ENCODE measurements at regions not wholly inside any gene's neighbourhood (a gene's known extent, or its start where the extent isn't known, plus 50 kb on each side); places are given as distances from the start of the nearest gene placed in this dataset.
"Not testable (repeated sequence)": the region's sequence is repeated elsewhere in the genome, so short reads cannot be mapped to it uniquely, and the experiment has no call there.

- WGBS, 2 donors, result 80 to 87% methylated on average over 5 to 9 of the region's 9 CpGs
- DNase-seq, result no peak
- Histone ChIP-seq H3K36me3 (replicated peaks in 1 of 2; ENCODE audit: insufficient read depth in 1 of 2, low read depth in 2 of 2) (no peaks in the 10 kb centered on the region), H3K27ac (no peak overlapping the region), H3K27me3 (no peaks in the 10 kb centered on the region), H3K4me3 (no peak overlapping the region), H3K4me1 (no peaks in the 10 kb centered on the region), H3K9me3 (no peaks in the 10 kb centered on the region)
- intact Hi-C loops (cut with DNase I), result no loop called here
- no peak for TF ChIP-seq CTCF (IDR thresholded peaks at IDR 0.05)
- no peak for TF ChIP-seq POLR2A (IDR thresholded peaks at IDR 0.05)
- no peak for ATAC-seq
Measured at GRCh38 chr6:167477688-167478087, 152.8 kb downstream of the TTLL2 start.

GRCh38 chr6:167479301-167479700, 154.4 kb downstream of the TTLL2 start:
- Histone ChIP-seq H3K9me3 (no peaks in the 10 kb centered on the region), H3K4me3 (no peak overlapping the region), H3K4me1 (no peaks in the 10 kb centered on the region), H3K27ac (peak overlapping the region in 1 of 4 donors; percentile 20), H3K27me3 (no peaks in the 10 kb centered on the region), H3K36me3 (replicated peaks in 1 of 2; ENCODE audit: insufficient read depth in 1 of 2, low read depth in 2 of 2) (no peaks in the 10 kb centered on the region)
- TF ChIP-seq CTCF (IDR thresholded peaks at IDR 0.05) (no peak), POLR2A (IDR thresholded peaks at IDR 0.05) (no peak)
- intact Hi-C loops (cut with DNase I), result no loop called here
- 77% methylated on average over 4 of the region's 4 CpGs for WGBS, 2 donors
- no peak for ATAC-seq
- DNase-seq, result no peak

- intact Hi-C loops (cut with DNase I), result no loop called here
Measured at GRCh38 chr6:167479901-167480648, 155.2 kb downstream of the TTLL2 start.

GRCh38 chr6:167481307-167481926, 156.5 kb downstream of the TTLL2 start:
- 72 to 84% methylated on average over 6 of the region's 6 CpGs for WGBS, 2 donors
- Histone ChIP-seq H3K4me3 (no peak overlapping the region), H3K9me3 (no peaks in the 10 kb centered on the region), H3K27ac (no peak overlapping the region), H3K27me3 (no peaks in the 10 kb centered on the region), H3K4me1 (no peaks in the 10 kb centered on the region), H3K36me3 (replicated peaks in 1 of 2; ENCODE audit: insufficient read depth in 1 of 2, low read depth in 2 of 2) (no peaks in the 10 kb centered on the region)
- DNase-seq (no peak), ATAC-seq (no peak)
- intact Hi-C loops (cut with DNase I), result no loop called here
- no peak for TF ChIP-seq POLR2A (IDR thresholded peaks at IDR 0.05)
- no peak for TF ChIP-seq CTCF (IDR thresholded peaks at IDR 0.05)

More at GRCh38 chr6:167479901-167480648, 155.2 kb downstream of the TTLL2 start:
- H3K4me3 ChIP-seq, result no peak overlapping the region
- H3K4me1 ChIP-seq, result no peaks in the 10 kb centered on the region
- DNase-seq (no peak), ATAC-seq (no peak)
- H3K27ac ChIP-seq, result peak overlapping the region in 1 of 4 donors; percentile 20
- no peak for TF ChIP-seq POLR2A (IDR thresholded peaks at IDR 0.05)
- no peak for TF ChIP-seq CTCF (IDR thresholded peaks at IDR 0.05)
- H3K36me3 ChIP-seq (replicated peaks in 1 of 2; ENCODE audit: insufficient read depth in 1 of 2, low read depth in 2 of 2), result no peaks in the 10 kb centered on the region
- no peaks in the 10 kb centered on the region for H3K9me3 ChIP-seq
- no peaks in the 10 kb centered on the region for H3K27me3 ChIP-seq
- 58 to 67% methylated on average over 7 to 8 of the region's 8 CpGs for WGBS, 2 donors

GRCh38 chr6:167482801-167483200, 157.9 kb downstream of the TTLL2 start:
- H3K4me3 ChIP-seq; H3K27me3 ChIP-seq; DNase-seq; H3K36me3 ChIP-seq (replicated peaks in 1 of 2; ENCODE audit: insufficient read depth in 1 of 2, low read depth in 2 of 2); H3K9me3 ChIP-seq; H3K27ac ChIP-seq; intact Hi-C loops (cut with DNase I); H3K4me1 ChIP-seq; ATAC-seq: not testable (repeated sequence)
- 50 to 55% methylated on average over 3 of the region's 3 CpGs for WGBS, 2 donors
